Stimulated activated naive CD8-positive, alpha-beta T cell treated with anti-CD3 and anti-CD28 coated beads, Interleukin-15, Interleukin-2, amounts not matched to agents 100 U/mL and 50 U/mL, for 24 hours (primary cell): ENCODE measurements at regions not wholly inside any gene's neighbourhood (a gene's known extent, or its start where the extent isn't known, plus 50 kb on each side); places are given as distances from the start of the nearest gene placed in this dataset.

Experiments used
- ATAC-seq: fragments of 150-1000 bp; cut with Tn5 transposase; one replicate; pipeline ENCODE4 v1.10.0; 2021
- DNase-seq: peaks from one replicate; pipeline ENCODE4 v3.0.0; 2021

- DNase-seq (no peak), ATAC-seq (no peak)
Measured at GRCh38 chr1:83581747-83582146, 417.2 kb downstream of the TTLL7 start.

DNA sequence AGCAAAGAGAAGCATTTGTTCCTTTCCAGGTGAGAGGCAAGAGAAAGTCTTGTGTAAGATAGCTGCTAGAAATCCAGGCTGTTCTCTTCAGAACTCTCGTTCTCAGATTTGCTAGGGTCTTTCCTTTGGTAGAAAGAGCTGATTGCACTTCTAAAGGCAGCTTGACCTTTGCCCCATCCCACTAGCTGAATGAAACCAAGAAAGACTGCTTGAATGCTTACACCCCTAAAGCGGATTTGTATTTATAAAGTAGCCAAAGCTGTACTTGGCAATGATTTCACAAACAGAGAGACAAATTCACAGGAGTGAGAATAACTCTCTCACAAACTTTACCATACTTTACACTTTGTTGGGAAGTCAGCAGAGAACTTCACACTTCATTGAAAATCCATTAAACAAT is 424.1 kb downstream of the TTLL7 start:
- ATAC-seq = no peak
- no peak for DNase-seq

DNA sequence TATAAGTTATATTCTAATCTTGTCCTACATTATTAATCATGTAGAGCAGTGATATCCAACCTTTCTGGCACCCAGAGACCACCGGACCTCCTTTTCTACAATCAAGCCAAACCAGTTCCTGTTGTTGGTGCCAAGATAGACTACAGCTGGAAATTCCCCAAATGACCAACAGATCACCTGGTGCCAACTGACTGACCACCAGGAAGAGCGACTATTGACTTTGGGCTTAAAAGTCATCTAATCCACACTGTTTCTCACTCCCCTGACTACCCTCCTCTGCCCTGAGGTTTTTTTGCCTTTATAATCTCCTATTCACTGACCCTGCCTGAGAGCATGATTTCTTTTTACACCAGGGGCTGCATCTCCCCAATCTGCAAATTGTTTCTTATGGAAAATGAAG is 425.2 kb downstream of the TTLL7 start:
- ATAC-seq (no peak), DNase-seq (no peak)

DNA sequence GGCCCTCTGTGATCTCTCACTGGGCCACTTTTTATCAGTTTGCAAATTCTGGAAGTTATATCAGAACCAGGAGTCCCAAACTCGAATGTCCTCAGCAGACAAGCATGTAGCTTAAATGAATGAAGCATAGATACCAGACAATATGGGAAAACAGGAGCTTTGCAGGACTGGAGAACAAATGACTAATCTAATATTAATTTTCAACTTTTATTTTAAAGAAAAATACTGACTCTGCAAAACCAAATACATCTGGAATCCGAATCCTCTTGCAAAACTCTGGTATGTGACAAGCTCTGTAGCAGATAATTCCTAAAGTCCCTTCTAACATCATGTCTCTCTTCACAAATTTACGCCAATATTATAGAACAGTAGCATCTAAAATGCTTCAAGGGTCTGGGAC is 427.4 kb downstream of the TTLL7 start:
- DNase-seq = no peak

DNA sequence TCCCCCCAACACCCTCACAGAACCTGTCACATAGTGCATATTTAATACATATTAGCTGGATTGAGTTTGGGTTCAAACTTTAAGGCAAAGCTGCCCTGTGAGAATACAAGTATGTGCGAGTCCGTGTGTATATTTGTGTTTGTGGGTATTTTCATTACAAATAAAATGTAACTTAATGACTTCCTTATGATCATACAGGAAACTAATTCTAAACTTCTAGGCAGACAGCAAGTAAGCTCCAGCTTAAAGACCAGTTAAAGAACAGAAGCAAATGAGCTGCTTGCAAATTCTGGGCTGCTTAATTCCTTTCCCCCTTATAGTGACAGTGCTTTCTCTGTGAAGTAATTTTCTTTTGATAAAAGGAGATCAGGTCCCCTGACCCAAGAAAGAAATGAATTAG is 437.6 kb downstream of the TTLL7 start:
- ATAC-seq (no peak), DNase-seq (no peak)

More for the DNA sequence above, 427.4 kb downstream of the TTLL7 start:
- no peak for ATAC-seq

GRCh38 chr1:83559129-83559840 is 439.6 kb downstream of the TTLL7 start:
- no peak for ATAC-seq
- no peak for DNase-seq

- DNase-seq (no peak), ATAC-seq (no peak)
Measured at GRCh38 chr1:83555871-83556270, 443.1 kb downstream of the TTLL7 start.

GRCh38 chr1:83554174-83554573 is 444.8 kb downstream of the TTLL7 start:
- ATAC-seq (no peak), DNase-seq (no peak)

DNA sequence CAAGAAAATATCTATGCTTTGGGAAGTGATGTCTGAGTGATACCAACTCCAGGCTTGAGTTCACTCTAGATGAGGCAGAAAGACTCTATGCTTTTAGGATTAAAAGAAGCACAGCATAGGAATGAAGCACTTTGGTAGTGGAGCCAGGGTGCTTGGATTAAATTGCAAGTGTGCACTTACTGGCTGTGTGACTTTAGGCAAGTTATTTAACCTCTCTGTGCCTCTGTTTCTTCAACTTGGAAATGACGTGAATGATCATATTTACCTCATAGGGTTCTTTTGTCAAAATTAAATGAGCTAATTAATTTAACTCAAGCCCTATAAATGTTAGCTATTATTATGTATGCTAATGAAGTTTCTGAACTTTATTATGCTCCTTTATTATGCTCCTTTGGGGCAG is 446.1 kb downstream of the TTLL7 start:
- DNase-seq (no peak), ATAC-seq (no peak)

DNA sequence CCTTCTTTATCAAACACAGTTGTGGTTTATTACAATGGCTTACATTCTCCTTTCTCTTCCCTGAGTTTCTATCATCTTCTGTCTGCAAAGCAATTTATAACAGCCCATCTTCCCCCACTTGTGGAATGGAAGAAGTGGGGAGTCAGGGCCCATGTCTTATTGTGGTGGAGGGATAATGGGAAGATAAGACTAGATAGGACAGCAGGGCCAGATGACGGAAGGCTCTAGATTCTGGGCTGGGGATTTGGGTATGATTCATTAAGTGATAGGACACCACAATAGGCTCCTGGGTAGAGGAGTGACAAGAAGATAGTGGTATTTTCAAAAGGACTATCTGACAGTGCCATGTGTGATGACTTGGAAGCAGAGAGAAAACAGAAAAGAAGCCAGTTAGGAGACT is 450.6 kb downstream of the TTLL7 start:
- ATAC-seq (no peak), DNase-seq (no peak)

DNA sequence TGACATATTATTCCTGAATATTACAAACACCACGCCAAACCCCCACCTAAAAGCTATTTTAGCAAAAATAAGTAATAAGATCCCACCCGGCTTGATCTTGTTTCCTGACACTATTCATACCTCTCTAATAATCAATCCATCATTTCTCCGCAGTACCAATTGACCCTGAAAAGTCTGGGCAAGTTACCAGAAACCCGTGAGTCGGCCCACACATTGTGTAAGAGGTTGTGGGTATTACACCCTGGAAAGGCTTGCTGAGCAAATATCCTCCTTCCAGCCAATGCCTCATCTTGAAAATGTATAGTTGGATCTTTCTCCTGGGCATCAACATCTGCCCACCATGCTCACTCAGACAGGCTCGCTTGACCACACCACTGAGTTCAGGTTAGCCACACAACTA is 451.0 kb downstream of the TTLL7 start:
- no peak for DNase-seq
- no peak for ATAC-seq

DNA sequence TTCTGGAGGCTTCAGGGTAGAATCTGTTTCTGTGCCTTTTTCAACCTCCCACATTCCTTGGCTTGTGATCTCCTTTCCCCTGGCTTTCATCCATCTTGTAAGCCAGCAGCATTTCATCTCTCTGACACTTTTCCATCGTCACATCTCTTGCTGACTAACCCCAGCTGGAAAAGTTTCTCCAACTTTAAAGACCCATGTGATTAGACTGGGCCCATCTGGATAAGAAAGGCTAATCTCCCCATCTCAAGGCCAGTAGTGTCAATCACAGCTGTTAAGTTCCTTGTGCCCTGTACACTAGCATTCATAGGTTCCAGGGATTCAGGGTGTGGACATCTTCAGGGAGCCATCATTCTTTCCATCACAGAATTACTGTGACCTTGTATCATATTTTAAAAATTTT is 452.1 kb downstream of the TTLL7 start:
- ATAC-seq (no peak), DNase-seq (no peak)

DNA sequence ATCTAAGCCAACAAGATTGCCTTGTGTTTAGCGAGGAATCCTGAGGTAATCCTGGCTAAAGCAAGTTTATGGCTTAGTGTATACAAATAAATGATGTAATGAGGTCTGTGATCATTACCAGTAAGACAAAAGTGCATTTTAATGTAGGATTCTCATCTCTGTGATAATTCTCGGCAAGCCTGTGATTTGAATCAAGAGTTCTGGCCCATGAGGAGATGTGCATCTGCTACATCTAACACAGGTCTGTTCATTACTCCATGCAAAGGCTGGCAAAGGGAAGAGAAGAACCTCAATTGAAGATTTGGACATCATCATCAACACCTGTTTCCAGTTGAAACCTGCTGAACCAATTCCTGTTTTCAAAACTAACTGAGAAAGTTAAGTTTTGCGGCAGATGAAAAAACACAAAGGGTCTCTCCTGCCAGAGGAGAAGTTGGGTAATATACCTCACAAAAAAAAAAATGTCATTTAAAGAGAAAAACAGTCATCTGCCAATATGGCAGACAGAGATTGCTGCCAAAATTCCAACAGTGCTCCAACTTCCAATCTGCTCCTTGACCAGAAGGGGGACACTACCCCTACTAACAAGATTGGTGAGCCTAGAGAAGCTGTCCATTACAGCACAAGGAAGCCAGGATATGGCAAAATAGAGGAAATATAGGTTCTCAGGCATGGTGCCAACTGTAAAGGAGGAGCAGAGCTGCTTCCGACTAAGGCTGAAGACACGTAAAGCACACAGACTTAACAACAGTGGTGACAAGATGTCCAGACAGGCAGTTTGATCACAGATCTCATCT is 453.7 kb downstream of the TTLL7 start:
- ATAC-seq (no peak), DNase-seq (no peak)

- no peak for ATAC-seq
Measured at GRCh38 chr1:83543222-83543973, 455.5 kb downstream of the TTLL7 start.

GRCh38 chr1:83531521-83532309 is 467.2 kb downstream of the TTLL7 start:
- DNase-seq (no peak), ATAC-seq (no peak)

More at GRCh38 chr1:83543222-83543973, 455.5 kb downstream of the TTLL7 start:
- DNase-seq = no peak

DNA sequence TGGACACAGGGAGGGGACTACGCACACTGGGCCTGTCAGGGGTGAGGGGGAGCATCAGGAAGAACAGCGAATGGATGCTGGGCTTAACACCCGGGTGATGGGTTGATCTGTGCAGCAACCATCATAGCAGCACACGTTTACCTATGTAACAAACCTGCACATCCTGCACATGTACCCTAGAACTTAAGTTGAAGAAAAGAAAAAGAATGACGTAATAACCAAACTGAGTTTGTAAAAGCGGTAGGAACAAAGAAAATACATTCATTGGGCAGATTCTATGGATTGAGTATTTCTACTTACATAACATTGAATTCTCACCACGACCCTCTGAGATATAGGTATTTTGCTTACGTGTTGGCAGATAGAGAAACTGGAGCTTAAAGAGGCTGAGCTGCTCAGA is 468.4 kb downstream of the TTLL7 start:
- DNase-seq (no peak), ATAC-seq (no peak)

DNA sequence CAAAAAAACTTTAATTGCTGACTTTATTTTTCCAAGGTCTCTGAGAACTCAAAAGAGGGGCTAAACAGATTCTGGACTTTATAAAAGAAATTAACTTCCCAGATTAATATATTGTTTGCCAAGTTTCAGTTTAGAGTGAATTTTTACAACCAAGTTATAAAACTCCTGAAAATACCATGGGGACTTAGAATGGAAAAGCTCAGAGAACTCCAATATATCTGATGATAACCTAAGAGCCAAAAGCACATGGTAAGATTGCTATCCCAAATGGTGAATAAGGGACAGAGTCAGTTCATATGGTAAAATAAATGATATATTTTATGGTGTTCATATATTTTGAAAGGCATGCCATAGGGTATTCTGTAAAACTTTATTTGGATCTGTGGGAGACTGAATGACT is 470.9 kb downstream of the TTLL7 start:
- no peak for DNase-seq
- no peak for ATAC-seq

DNA sequence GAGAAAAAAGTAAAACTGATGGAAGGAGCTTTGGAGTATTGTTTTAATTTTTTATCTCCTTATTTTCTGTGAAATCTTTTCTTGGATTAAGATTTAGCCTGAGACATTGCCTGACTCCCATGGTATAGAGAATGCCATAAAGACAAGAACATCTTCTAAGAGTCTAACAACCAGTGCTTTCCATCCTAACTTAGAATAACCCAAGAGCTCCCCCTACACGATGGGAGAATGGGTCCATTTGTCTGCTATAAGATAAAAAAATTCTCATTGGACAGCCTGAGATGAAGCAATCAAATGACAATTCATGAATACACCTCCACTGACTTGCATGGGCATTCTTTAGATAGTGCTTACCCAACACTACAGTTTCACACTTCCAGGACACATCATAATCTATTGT is 478.1 kb downstream of the TTLL7 start:
- ATAC-seq (no peak), DNase-seq (no peak)

DNA sequence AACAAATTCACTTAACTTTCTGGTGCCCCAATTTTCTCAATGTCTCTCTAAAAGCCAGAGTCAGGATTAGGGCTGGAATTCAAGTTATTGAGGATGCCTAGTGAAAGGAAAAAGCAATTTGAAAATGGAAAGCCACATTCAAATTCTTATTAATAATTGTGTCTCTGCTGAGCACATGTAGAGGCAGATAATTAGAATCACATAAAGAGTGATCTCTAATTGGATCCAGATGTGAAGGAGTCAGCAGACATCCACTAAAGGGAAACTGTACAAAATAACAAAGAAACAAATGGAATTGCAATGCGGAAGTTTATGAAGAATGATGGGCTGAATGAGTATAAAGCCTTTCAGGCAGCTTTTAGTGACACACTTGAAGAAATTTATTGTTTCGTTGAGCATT is 482.6 kb downstream of the TTLL7 start:
- DNase-seq (no peak), ATAC-seq (no peak)

GRCh38 chr1:83515578-83516154 is 483.3 kb downstream of the TTLL7 start:
- DNase-seq = no peak

GRCh38 chr1:83512373-83513193 is 486.3 kb downstream of the TTLL7 start:
- ATAC-seq (no peak), DNase-seq (no peak)

More at GRCh38 chr1:83515578-83516154, 483.3 kb downstream of the TTLL7 start:
- ATAC-seq = no peak
